BLaER1 treated with 17β-estradiol and CSF1 and Interleukin-3, amounts not matched to agents 10 nM and 100 nM (cell line): ENCODE measurements at regions not wholly inside any gene's neighbourhood (a gene's known extent, or its start where the extent isn't known, plus 50 kb on each side); places are given as distances from the start of the nearest gene placed in this dataset.

Experiments used
- H3K27ac ChIP-seq, 11 experiments: shearing (Covaris generic); formaldehyde crosslinking; 2 replicates each; pipeline ENCODE4 v1.8.1; 2022
- H3K27me3 ChIP-seq, 11 experiments: shearing (Covaris generic); formaldehyde crosslinking; 2 replicates each; pipeline ENCODE4 v1.8.1; 2022
- H3K36me3 ChIP-seq, 11 experiments: shearing (Covaris generic); formaldehyde crosslinking; 2 replicates each; pipeline ENCODE4 v1.8.1; 2022
- H3K4me1 ChIP-seq, 10 experiments: shearing (Covaris generic); formaldehyde crosslinking; 2 replicates each; pipeline ENCODE4 v1.8.1; 2022
- H3K4me2 ChIP-seq, 11 experiments: shearing (Covaris generic); formaldehyde crosslinking; 2 replicates each; pipeline ENCODE4 v1.8.1; 2022
- H3K4me3 ChIP-seq, 10 experiments: shearing (Covaris generic); formaldehyde crosslinking; 2 replicates each; pipeline ENCODE4 v1.8.1; 2022
- H3K9ac ChIP-seq, 11 experiments: shearing (Covaris generic); formaldehyde crosslinking; 2 replicates each; pipeline ENCODE4 v1.8.1; 2022
- H3K9me3 ChIP-seq, 11 experiments: shearing (Covaris generic); formaldehyde crosslinking; replicated peaks in 1 of 11; 2 replicates each; pipeline ENCODE4 v1.8.1; 2022
- H4K20me1 ChIP-seq, 11 experiments: shearing (Covaris generic); formaldehyde crosslinking; 2 replicates each; pipeline ENCODE4 v1.8.1; 2022
- Cebpa-rat ChIP-seq, 11 experiments: shearing (Covaris generic); IDR thresholded peaks; 2 replicates each; pipeline ENCODE4 v1.8.1; 2022

DNA sequence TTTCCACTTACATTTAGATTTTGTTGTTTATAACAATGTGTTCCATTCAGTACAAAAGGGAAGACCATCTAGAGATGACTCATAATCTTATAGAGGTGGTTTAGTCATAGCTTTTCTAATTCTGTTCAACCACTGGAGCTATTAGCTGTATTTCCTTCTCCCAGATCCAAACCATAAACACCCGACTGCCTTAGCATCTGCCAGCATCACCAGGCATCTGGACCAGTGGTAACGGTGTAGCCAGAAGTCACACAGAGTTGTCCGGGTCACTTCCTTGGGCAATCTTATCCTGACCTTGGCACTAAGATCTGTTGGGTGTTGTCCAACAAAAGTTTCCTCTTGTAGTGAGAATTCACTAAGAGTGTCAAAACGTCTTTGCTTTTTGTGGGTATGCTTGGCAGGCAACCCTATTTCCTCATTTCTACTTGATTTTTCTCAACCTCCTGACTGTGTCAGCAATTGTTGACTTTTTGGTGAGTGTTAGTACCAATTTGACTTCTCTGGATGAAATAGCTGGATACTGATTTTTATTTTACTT lies 372.1 kb upstream of the B3GALT2 start:
- H4K20me1 ChIP-seq: no peaks in the 10 kb centered on the region
- TF ChIP-seq Cebpa-rat (IDR thresholded peaks at IDR 0.05): 0 out of 22 replicates have a peak, but pooled peaks of 1 of the 11 experiments have one; percentile 30
- peak overlapping the region in 1 of 11 experiments; percentile 31; a peak in 1 of 22 replicates for H3K9ac ChIP-seq
- peak overlapping the region in 5 of 11 experiments; percentile 38 to 63 (median 57); a peak in 10 of 22 replicates for H3K4me2 ChIP-seq
- no peaks in the 10 kb centered on the region for H3K27me3 ChIP-seq
- no peaks in the 10 kb centered on the region for H3K9me3 ChIP-seq
- no peak overlapping the region for H3K4me3 ChIP-seq
- no peaks in the 10 kb centered on the region for H3K36me3 ChIP-seq
- H3K4me1 ChIP-seq: peaks cover 0 to 20% (median 7%) of the 10 kb centered on the region in 10 experiments; a peak in 10 of 20 replicates
- H3K27ac ChIP-seq: peak overlapping the region in 4 of 11 experiments; percentile 38 to 74 (median 54); a peak in 7 of 22 replicates

DNA sequence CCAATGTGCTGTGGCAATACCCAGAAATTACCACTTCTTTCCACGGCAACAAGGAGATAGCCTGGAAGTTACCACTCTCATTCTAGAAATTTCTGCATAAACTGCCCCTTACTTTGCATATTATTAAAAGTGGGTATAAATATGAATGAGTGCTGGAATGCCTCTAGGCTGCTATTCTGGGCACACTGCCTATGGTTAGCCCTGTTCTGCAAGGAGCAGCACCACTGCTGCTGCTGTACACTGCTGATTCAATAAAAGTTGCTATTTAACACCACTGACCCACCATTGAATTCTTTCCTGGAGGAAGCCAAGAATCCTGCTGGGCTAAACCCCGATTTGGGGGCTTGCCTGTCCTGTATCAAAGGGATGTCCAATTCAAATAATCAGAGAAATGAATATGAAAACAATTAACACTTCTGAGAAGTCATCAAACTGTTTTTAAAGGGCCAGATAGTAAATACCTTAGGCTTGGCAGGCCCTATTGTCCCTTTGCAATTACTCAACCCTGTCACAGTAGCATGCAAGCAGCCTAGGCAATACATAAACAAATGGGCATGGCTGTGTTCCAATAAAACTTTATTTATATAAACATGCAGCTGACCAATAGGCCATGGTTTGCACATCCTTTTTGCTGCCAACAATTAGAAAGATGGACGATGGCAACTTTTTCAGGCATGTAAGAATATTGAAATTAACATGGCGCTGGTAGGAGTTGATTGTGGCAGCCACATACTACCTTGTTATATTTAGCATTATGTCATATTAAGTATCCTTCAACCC lies 369.4 kb upstream of the B3GALT2 start:
- Histone ChIP-seq H3K36me3 (no peaks in the 10 kb centered on the region), H3K4me1 (peaks cover 0 to 20% (median 7%) of the 10 kb centered on the region in 10 experiments; a peak in 10 of 20 replicates), H4K20me1 (no peaks in the 10 kb centered on the region), H3K9me3 (no peaks in the 10 kb centered on the region), H3K27ac (no peak overlapping the region), H3K4me2 (no peak overlapping the region), H3K4me3 (no peak overlapping the region), H3K27me3 (no peaks in the 10 kb centered on the region), H3K9ac (no peak overlapping the region)
- no peak for TF ChIP-seq Cebpa-rat (IDR thresholded peaks at IDR 0.05)

DNA sequence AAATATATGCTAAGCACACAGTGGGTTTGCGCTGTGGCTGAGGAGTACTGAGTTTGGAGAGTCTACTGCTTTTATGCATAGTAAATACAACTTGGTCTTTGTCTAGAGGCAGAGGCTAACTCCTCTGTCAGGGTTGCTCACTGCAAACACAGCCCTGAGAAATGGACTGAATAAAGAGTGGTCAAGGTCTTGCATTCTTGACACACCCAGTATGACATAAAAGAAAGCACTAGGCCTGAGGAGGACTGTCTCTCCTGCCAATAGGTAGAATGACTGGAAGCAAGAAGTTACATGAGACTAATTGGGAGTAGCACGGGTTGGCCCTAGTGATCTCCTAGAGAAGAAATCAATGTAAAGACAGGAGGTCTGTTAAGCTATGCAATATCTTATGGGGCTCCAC lies 367.2 kb upstream of the B3GALT2 start:
- Histone ChIP-seq H3K27ac (no peak overlapping the region), H3K9ac (no peak overlapping the region), H3K4me2 (no peak overlapping the region), H3K27me3 (no peaks in the 10 kb centered on the region), H4K20me1 (no peaks in the 10 kb centered on the region), H3K4me1 (peaks cover 0 to 9% (median 2%) of the 10 kb centered on the region in 10 experiments; a peak in 10 of 20 replicates), H3K4me3 (no peak overlapping the region), H3K9me3 (no peaks in the 10 kb centered on the region), H3K36me3 (no peaks in the 10 kb centered on the region)
- no peak for TF ChIP-seq Cebpa-rat (IDR thresholded peaks at IDR 0.05)

DNA sequence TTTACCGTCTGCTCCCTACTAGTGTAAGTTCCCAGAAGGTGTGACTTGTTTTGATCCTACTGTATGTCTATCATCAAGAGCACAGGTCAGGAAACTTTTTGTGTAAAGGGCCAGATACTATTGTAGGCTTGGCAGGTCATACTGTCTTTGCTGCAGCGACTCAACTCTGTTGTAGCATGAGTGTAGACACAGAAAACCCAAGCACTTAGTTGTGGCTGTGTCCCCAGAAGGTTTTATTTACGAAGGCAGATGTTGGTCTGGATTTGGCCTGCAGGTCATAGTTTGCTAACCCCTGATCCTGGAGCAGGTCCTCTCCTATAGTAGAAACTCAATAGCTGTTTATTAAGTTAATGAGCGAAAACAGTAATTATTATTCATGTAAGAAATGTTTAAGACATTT lies 365.9 kb upstream of the B3GALT2 start:
- no peaks in the 10 kb centered on the region for H3K36me3 ChIP-seq
- H3K4me1 ChIP-seq: no peaks in the 10 kb centered on the region
- no peak overlapping the region for H3K9ac ChIP-seq
- H4K20me1 ChIP-seq: no peaks in the 10 kb centered on the region
- no peaks in the 10 kb centered on the region for H3K27me3 ChIP-seq
- no peaks in the 10 kb centered on the region for H3K9me3 ChIP-seq
- H3K4me2 ChIP-seq: no peak overlapping the region
- TF ChIP-seq Cebpa-rat (IDR thresholded peaks at IDR 0.05): no peak
- no peak overlapping the region for H3K4me3 ChIP-seq
- H3K27ac ChIP-seq: no peak overlapping the region

DNA sequence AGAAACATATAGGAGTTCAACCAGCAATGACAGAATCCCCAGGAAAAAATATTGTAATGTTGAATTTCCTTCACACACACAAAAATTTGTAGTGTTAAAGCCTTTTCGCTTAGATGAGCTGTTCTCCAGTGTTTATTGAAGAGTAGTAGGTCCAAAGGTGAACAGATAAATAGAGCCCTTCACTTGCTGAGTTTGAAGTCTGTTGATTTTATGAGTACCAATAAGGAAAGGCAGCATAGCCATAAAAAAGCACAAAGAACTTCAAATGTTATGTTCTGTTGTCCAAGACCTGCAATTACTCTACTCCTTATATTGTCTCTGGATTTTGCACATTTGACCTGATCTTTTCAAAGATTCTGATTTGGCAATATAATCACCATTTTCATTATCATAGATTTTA lies 362.7 kb upstream of the B3GALT2 start:
- H3K4me3 ChIP-seq: no peak overlapping the region
- TF ChIP-seq Cebpa-rat (IDR thresholded peaks at IDR 0.05): no peak
- H3K9me3 ChIP-seq: no peaks in the 10 kb centered on the region
- H3K9ac ChIP-seq: no peak overlapping the region
- H3K36me3 ChIP-seq: no peaks in the 10 kb centered on the region
- H4K20me1 ChIP-seq: no peaks in the 10 kb centered on the region
- no peak overlapping the region for H3K27ac ChIP-seq
- H3K27me3 ChIP-seq: no peaks in the 10 kb centered on the region
- no peaks in the 10 kb centered on the region for H3K4me1 ChIP-seq
- H3K4me2 ChIP-seq: no peak overlapping the region

DNA sequence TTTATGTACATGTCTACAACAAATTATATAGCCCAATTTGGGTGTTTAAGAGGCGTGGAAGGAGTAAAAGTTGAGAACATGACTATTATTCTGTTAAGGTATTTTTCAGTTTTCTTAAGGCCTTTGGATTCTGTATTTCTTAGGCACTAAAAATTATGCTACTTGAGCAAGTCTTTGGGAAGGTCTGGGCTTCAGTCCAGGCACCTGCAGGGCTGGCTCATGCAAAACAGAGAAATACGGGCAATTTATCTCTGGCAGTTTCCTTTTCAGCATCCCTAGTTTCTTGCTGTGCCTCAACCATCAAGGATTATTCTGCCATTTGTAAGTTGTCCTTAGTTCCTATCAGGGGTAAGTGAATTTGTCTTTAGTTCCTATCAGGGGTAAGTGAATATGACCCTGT lies 358.8 kb upstream of the B3GALT2 start:
- Histone ChIP-seq H3K27me3 (no peaks in the 10 kb centered on the region), H3K4me2 (no peak overlapping the region), H3K4me1 (peaks cover 0 to 6% (median 5%) of the 10 kb centered on the region in 10 experiments; a peak in 12 of 20 replicates), H3K9ac (no peak overlapping the region), H3K27ac (no peak overlapping the region), H3K36me3 (no peaks in the 10 kb centered on the region), H3K9me3 (no peaks in the 10 kb centered on the region), H4K20me1 (no peaks in the 10 kb centered on the region), H3K4me3 (no peak overlapping the region)
- TF ChIP-seq Cebpa-rat (IDR thresholded peaks at IDR 0.05): no peak

DNA sequence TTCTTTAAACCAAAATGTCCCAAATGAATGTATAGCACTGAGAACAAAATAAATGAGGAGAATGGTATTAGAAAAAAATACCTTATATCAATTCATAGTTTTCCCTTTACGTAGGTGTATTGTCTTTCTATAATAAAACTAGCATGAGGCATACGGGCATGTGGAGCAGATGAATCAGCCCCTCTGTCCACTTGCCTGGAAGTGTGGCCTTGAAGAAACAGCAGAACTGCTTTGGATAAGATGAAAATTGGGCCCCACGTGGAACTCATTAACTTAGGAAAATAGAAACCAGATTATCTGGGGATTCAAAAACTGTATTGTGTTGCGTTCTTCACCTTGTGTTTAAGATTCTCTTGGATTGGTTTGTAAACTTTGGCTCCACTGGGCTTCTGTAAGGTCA lies 356.8 kb upstream of the B3GALT2 start:
- Histone ChIP-seq H4K20me1 (no peaks in the 10 kb centered on the region), H3K4me3 (no peak overlapping the region), H3K4me2 (no peak overlapping the region), H3K4me1 (peaks cover 5 to 17% (median 10%) of the 10 kb centered on the region in 10 experiments; a peak in 14 of 20 replicates), H3K27ac (no peak overlapping the region), H3K27me3 (no peaks in the 10 kb centered on the region), H3K9me3 (no peaks in the 10 kb centered on the region), H3K36me3 (no peaks in the 10 kb centered on the region), H3K9ac (no peak overlapping the region)
- TF ChIP-seq Cebpa-rat (IDR thresholded peaks at IDR 0.05): no peak

DNA sequence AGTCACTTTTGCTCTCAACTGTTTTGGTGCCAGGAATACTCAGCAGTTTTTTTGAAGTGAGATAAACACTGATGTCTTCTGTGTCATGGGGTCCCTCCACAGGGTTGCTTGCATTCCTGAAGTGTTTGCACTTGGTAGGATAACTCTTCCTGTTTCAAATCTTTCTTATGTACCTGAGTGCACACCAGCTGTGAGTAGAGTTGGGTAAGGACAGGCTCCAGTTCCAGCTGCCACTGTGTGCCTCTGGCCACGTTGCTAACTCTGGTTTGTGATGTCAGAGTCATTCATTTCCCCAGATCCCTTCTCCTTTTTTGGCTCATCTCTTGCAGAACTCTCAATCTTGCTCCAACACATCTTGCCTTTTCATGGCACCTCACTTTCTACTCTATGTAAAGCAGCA lies 356.3 kb upstream of the B3GALT2 start:
- Histone ChIP-seq H3K27me3 (no peaks in the 10 kb centered on the region), H3K4me1 (peaks cover 11 to 22% (median 15%) of the 10 kb centered on the region in 10 experiments; a peak in 19 of 20 replicates), H3K36me3 (no peaks in the 10 kb centered on the region), H3K4me2 (no peak overlapping the region), H3K9ac (no peak overlapping the region), H3K27ac (no peak overlapping the region), H3K9me3 (no peaks in the 10 kb centered on the region), H3K4me3 (no peak overlapping the region), H4K20me1 (no peaks in the 10 kb centered on the region)
- TF ChIP-seq Cebpa-rat (IDR thresholded peaks at IDR 0.05): no peak

DNA sequence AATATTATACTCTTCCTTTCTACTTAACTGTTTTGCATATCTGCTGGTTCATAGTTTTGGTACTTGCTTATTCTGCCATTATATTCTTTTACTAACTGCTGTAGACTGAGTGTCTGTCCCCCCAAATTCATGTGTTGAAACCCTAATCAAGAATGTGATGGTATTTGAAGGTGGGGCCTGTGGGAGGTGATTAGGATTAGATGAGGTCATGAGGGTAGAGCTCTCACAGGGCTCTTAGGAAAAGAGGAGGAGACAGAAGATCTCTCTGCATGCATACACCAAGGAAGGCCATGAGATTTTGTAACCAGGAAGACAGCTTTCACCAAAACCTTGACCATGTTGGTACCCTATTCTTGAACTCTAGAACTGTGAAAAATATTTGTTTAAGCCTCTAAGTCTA lies 354.1 kb upstream of the B3GALT2 start:
- TF ChIP-seq Cebpa-rat (IDR thresholded peaks at IDR 0.05): no peak
- Histone ChIP-seq H3K9ac (no peak overlapping the region), H3K4me2 (peak overlapping the region in 10 of 11 experiments; percentile 27 to 63 (median 42); a peak in 12 of 22 replicates), H4K20me1 (no peaks in the 10 kb centered on the region), H3K4me1 (peaks cover 15 to 27% (median 22%) of the 10 kb centered on the region in 10 experiments; a peak in 19 of 20 replicates), H3K9me3 (no peaks in the 10 kb centered on the region), H3K27ac (no peak overlapping the region; a peak in 2 of 22 replicates), H3K27me3 (no peaks in the 10 kb centered on the region), H3K4me3 (no peak overlapping the region), H3K36me3 (no peaks in the 10 kb centered on the region)
